ENCODE measurements at regions not wholly inside any gene's neighbourhood (a gene's known extent, or its start where the extent isn't known, plus 50 kb on each side); places are given as distances from the start of the nearest gene placed in this dataset.

DNA sequence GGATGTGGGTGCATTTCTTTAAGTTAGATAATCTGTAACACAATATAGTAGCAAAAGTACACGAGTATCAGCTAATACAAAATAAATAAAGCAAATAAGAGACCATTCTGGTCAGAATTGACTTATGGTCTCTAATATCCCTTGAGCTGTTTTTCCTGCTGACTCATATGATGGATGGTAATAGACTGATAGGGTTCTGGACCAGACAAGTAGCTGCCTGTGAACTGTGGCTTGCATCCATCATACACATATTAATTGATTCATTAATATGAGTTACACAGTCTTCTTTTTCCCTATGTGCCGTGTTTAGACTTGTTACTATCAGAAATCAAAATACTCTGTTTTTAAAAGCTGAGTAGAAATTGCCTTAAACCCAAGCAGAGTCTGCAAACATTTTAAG is 762.8 kb downstream of the GATA3 start:
- TF ChIP-seq, protein P1, sequence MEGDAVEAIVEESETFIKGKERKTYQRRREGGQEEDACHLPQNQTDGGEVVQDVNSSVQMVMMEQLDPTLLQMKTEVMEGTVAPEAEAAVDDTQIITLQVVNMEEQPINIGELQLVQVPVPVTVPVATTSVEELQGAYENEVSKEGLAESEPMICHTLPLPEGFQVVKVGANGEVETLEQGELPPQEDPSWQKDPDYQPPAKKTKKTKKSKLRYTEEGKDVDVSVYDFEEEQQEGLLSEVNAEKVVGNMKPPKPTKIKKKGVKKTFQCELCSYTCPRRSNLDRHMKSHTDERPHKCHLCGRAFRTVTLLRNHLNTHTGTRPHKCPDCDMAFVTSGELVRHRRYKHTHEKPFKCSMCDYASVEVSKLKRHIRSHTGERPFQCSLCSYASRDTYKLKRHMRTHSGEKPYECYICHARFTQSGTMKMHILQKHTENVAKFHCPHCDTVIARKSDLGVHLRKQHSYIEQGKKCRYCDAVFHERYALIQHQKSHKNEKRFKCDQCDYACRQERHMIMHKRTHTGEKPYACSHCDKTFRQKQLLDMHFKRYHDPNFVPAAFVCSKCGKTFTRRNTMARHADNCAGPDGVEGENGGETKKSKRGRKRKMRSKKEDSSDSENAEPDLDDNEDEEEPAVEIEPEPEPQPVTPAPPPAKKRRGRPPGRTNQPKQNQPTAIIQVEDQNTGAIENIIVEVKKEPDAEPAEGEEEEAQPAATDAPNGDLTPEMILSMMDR (IDR thresholded peaks at IDR 0.05): no peak
- ATAC-seq: no peak
- intact Hi-C loops (cut with DNase I): no loop called here
- Histone ChIP-seq H3K4me1 (no peaks in the 10 kb centered on the region), H3K4me3 (no peak overlapping the region), H3K27me3 (ENCODE audit: low read depth) (no peaks in the 10 kb centered on the region), H3K36me3 (no peaks in the 10 kb centered on the region), H3K27ac (no peak overlapping the region), H3K9me3 (no peaks in the 10 kb centered on the region)
- no peak for DNase-seq

DNA sequence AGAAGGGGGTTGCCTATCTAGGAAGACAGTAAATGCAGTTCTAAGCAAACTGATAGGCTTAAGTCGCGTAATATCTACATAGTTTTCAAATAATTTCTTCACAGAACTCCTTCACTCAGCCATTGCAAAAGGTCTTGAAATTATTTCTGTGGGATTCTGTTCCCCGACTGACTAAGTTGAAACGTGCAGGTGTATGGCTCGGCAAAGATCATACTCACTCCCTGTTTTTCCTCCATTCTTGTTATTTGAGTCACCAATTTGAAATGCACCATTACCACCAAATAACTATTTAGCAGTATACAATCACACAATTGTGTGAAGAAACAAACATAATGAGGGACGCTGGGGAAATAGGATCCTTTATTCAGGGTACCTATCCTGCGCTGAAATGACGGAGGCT is 771.1 kb downstream of the GATA3 start:
- Histone ChIP-seq H3K4me1 (no peaks in the 10 kb centered on the region), H3K9me3 (no peaks in the 10 kb centered on the region), H3K27me3 (ENCODE audit: low read depth) (no peaks in the 10 kb centered on the region), H3K27ac (no peak overlapping the region), H3K4me3 (no peak overlapping the region), H3K36me3 (no peaks in the 10 kb centered on the region)
- intact Hi-C loops (cut with DNase I): no loop called here
- DNase-seq (no peak), ATAC-seq (no peak)
- TF ChIP-seq, protein P1 (IDR thresholded peaks at IDR 0.05): no peak

DNA sequence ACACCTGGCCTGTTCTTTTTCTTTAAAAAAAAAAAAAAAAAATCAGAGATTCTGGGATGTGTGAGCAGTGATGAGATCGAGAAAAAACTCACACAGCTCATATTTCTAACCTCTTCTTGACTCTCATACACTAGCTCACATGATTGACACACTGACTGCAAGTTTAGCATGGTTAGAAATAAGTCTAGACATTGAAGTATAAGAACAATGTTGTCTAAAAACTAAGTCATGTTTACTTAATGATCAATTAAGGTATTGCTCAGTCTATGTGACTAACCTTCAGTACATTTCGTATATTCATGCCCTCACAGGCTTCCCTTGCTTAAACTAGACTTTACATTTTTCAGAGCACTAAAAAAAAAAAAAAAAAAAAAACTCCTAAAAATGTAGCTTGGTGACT is 775.1 kb downstream of the GATA3 start:
- no peaks in the 10 kb centered on the region for H3K9me3 ChIP-seq
- H3K4me1 ChIP-seq: no peaks in the 10 kb centered on the region
- H3K27ac ChIP-seq: no peak overlapping the region
- no peaks in the 10 kb centered on the region for H3K27me3 ChIP-seq (ENCODE audit: low read depth)
- H3K36me3 ChIP-seq: no peaks in the 10 kb centered on the region
- intact Hi-C loops (cut with DNase I): no loop called here
- ATAC-seq: no peak
- TF ChIP-seq, protein P1 (IDR thresholded peaks at IDR 0.05): no peak
- no peak for DNase-seq
- H3K4me3 ChIP-seq: no peak overlapping the region

DNA sequence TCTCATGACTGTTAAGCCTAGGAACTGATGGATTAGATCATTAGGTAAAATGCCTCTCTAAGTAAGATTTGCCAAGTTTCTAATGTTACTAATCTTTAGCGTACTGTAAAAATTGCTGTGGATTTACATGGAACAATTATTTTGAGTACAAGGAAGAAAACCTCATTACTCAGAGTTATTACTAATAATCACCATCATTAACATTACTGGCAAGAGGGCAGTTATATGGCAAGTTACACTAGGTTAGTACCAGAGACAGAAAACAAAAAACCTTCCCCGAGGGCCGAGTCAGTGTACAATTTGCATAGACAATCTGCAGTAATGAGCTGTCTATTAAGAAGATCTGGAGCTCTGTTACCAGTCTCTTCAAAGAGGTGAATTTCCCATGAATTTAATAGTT is 775.6 kb downstream of the GATA3 start:
- no peaks in the 10 kb centered on the region for H3K36me3 ChIP-seq

DNA sequence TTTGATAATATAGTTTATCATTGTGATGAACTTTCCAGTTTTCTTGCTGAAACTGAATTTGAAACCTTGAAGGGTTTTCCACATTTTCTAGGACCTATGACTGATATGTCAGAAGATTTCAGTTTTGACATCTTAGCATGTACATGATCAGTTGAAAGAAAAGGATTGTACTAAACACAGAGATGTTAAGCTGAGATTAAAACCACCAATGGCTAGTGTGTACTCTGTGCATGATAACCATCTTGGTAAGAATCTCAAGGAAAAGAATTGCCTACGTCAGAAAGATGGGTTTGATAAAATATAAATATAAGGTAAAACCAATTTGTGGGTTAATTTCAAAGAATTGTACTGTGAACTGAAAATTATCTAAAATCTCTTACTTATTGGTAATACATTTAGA is 776.4 kb downstream of the GATA3 start:
- DNase-seq (no peak), ATAC-seq (no peak)
- Histone ChIP-seq H3K4me1 (no peaks in the 10 kb centered on the region), H3K4me3 (no peak overlapping the region), H3K27me3 (ENCODE audit: low read depth) (no peaks in the 10 kb centered on the region), H3K9me3 (no peaks in the 10 kb centered on the region), H3K36me3 (no peaks in the 10 kb centered on the region), H3K27ac (no peak overlapping the region)
- TF ChIP-seq, protein P1 (IDR thresholded peaks at IDR 0.05): no peak
- intact Hi-C loops (cut with DNase I): no loop called here

More for the DNA sequence above, 775.6 kb downstream of the GATA3 start:
- no peaks in the 10 kb centered on the region for H3K27me3 ChIP-seq (ENCODE audit: low read depth)
- TF ChIP-seq, protein P1 (IDR thresholded peaks at IDR 0.05): no peak
- ATAC-seq (no peak), DNase-seq (no peak)
- no peaks in the 10 kb centered on the region for H3K9me3 ChIP-seq
- H3K27ac ChIP-seq: no peak overlapping the region
- no peak overlapping the region for H3K4me3 ChIP-seq
- intact Hi-C loops (cut with DNase I): no loop called here
- no peaks in the 10 kb centered on the region for H3K4me1 ChIP-seq
